Left ventricle myocardium inferior (tissue), 1 donor: ENCODE measurements at regions not wholly inside any gene's neighbourhood (a gene's known extent, or its start where the extent isn't known, plus 50 kb on each side); places are given as distances from the start of the nearest gene placed in this dataset.

Experiments
- DNase-seq: peaks from one replicate; pipeline ENCODE4 v3.0.0-alpha.2; 2020
- H3K27ac ChIP-seq: fragments of 200-600 bp; replicated peaks from 2 replicates; pipeline ENCODE4 v1.8.0; 2021
- H3K27me3 ChIP-seq: fragments of 200-600 bp; 2 replicates; pipeline ENCODE4 v1.8.0; 2021; ENCODE audit warnings: low read depth
- H3K36me3 ChIP-seq: fragments of 200-600 bp; 2 replicates; pipeline ENCODE4 v1.8.0; 2021
- H3K4me1 ChIP-seq: fragments of 200-600 bp; 2 replicates; pipeline ENCODE4 v1.8.0; 2021
- H3K4me3 ChIP-seq: fragments of 200-600 bp; 2 replicates; pipeline ENCODE4 v1.8.0; 2021; ENCODE audit warnings: mild to moderate bottlenecking, moderate library complexity
- H3K9me3 ChIP-seq: fragments of 200-600 bp; replicated peaks from 2 replicates; pipeline ENCODE4 v1.8.0; 2021
- intact Hi-C: fragments of 100-400 bp; cut with micrococcal nuclease; formaldehyde crosslinking; loops from one replicate; pipeline ENCODE4 v1.11.0; 2022
- TF ChIP-seq, protein P1 (sequence below): fragments of 200-600 bp; IDR thresholded peaks from 2 replicates; pipeline ENCODE4 v1.8.0; 2021; ENCODE audit warnings: antibody characterized with exemption, mild to moderate bottlenecking, borderline replicate concordance
- donor health status: DM: no; HTN: yes; CAD: no; lungs with severe emphysema.

DNA sequence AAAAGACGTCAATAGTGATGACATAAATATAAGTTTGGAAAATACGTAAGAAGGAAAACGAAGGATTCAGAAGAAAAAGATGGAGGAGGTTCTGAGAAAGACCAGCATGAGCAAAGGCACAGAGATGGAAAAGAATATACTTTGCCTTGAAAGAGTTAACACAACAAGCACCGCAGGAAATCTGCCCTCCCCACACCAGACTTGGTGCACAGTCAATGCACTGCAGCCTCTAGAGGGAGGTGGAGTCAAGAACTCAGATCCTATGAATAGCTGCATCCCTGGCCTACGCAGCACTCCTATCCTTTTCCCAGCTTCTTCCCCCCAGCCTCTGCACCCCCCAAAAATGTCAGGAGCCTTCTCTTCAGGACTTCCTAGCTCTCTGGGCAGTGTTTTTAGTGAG lies 1370.6 kb upstream of the LRRTM3 start:
- no peak overlapping the region for H3K4me3 ChIP-seq
- DNase-seq: no peak

DNA sequence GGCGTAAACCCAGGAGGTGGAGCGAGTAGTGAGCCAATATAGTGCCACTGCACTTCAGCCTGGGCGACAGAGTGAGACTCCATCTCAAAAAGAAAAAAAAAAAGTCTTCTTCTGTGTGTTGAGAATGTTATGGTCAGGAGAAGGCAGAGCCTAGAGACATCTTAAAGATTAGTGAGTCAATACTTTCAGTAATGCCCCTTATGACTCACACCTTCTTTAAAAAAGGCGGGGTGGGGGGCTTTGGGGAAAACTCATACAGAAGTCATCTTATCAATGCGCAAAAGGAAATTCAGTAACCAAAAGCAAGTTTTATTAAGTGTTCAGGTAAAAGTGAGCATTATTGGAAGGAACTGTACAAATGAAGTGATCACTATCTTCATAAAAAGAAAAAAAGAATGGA lies 1369.8 kb upstream of the LRRTM3 start:
- no peaks in the 10 kb centered on the region for H3K9me3 ChIP-seq
- intact Hi-C loops: no loop called here
- no peaks in the 10 kb centered on the region for H3K4me1 ChIP-seq
- no peak overlapping the region for H3K4me3 ChIP-seq
- no peak for DNase-seq
- H3K27ac ChIP-seq: no peak overlapping the region
- no peaks in the 10 kb centered on the region for H3K27me3 ChIP-seq
- TF ChIP-seq, protein P1, sequence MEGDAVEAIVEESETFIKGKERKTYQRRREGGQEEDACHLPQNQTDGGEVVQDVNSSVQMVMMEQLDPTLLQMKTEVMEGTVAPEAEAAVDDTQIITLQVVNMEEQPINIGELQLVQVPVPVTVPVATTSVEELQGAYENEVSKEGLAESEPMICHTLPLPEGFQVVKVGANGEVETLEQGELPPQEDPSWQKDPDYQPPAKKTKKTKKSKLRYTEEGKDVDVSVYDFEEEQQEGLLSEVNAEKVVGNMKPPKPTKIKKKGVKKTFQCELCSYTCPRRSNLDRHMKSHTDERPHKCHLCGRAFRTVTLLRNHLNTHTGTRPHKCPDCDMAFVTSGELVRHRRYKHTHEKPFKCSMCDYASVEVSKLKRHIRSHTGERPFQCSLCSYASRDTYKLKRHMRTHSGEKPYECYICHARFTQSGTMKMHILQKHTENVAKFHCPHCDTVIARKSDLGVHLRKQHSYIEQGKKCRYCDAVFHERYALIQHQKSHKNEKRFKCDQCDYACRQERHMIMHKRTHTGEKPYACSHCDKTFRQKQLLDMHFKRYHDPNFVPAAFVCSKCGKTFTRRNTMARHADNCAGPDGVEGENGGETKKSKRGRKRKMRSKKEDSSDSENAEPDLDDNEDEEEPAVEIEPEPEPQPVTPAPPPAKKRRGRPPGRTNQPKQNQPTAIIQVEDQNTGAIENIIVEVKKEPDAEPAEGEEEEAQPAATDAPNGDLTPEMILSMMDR: no peak
- H3K36me3 ChIP-seq: no peaks in the 10 kb centered on the region

More for the DNA sequence above, 1370.6 kb upstream of the LRRTM3 start:
- TF ChIP-seq, protein P1: no peak
- Histone ChIP-seq H3K27me3 (no peaks in the 10 kb centered on the region), H3K36me3 (no peaks in the 10 kb centered on the region), H3K9me3 (no peaks in the 10 kb centered on the region), H3K27ac (no peak overlapping the region), H3K4me1 (no peaks in the 10 kb centered on the region)
- intact Hi-C loops: no loop called here

DNA sequence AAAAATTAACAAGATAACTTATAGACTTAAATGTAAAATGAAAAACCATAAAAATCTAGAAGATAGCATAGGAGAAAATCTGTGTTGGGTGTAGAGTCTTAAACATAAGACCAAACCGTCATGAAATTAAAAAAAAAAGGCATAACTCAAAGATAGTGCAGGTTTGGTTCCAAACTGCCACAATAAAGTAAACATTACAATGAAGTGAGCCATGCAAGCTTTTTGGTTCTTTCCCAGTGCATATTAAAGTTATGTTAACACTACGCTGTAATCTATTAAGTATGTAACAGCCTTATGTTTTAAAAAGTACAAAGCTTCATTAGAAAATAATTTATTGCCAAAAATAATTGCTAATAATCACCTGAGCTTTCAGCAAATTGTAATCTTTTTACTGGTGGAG lies 1366.5 kb upstream of the LRRTM3 start:
- intact Hi-C loops: no loop called here
- Histone ChIP-seq H3K4me1 (no peaks in the 10 kb centered on the region), H3K4me3 (no peak overlapping the region), H3K27me3 (no peaks in the 10 kb centered on the region), H3K9me3 (no peaks in the 10 kb centered on the region), H3K27ac (no peak overlapping the region), H3K36me3 (no peaks in the 10 kb centered on the region)
- DNase-seq: no peak
- TF ChIP-seq, protein P1: no peak

- no peaks in the 10 kb centered on the region for H3K36me3 ChIP-seq
- no peaks in the 10 kb centered on the region for H3K27me3 ChIP-seq
- H3K4me1 ChIP-seq: no peaks in the 10 kb centered on the region
- no peaks in the 10 kb centered on the region for H3K9me3 ChIP-seq
- TF ChIP-seq, protein P1: no peak
- DNase-seq: no peak
- H3K4me3 ChIP-seq: no peak overlapping the region
- intact Hi-C loops: no loop called here
- H3K27ac ChIP-seq: no peak overlapping the region
These were observed 1360.6 kb upstream of the LRRTM3 start for GRCh38 chr10:65565246-65565645.

DNA sequence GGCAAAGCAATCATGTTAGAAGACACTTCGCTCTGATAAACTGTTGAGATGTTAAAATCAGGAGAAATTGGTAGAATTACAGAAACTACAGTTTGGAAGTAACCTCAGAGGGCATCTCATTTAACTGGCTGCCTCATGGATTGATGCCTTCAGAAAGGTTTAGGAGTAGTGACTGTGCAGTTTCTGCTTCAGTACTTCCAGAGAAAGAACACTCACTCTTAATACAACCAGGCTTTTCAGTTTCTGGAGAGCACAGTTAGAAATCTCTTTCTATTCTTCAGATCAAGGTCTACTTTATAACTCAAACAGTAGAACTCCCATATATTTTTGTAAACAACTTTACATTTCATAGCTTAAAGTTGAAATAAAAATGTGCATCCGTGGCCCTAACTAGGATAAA lies 1358.9 kb upstream of the LRRTM3 start:
- TF ChIP-seq, protein P1: no peak
- H3K4me1 ChIP-seq: peaks cover 7% of the 10 kb centered on the region
- H3K27me3 ChIP-seq: no peaks in the 10 kb centered on the region
- no peak overlapping the region for H3K27ac ChIP-seq
- no peaks in the 10 kb centered on the region for H3K36me3 ChIP-seq
- no peak for DNase-seq
- H3K4me3 ChIP-seq: no peak overlapping the region
- intact Hi-C loops: no loop called here
- no peaks in the 10 kb centered on the region for H3K9me3 ChIP-seq
